Calu3 (cell line): ENCODE measurements at regions not wholly inside any gene's neighbourhood (a gene's known extent, or its start where the extent isn't known, plus 50 kb on each side); places are given as distances from the start of the nearest gene placed in this dataset.

Experiments
- BruUV-seq: library from RNA; stranded (reverse); fragments of 400-500 nt; replicated peaks from 2 replicates; lab custom pipeline; 2021; lab: Mats Ljungman, UMichigan
- CTCF ChIA-PET: fragments of 300-600 bp; sonication (Branson Sonifier 250); formaldehyde crosslinking; loops from one replicate; lab custom pipeline; 2022; ENCODE audit warnings: antibody characterized with exemption; lab: Charles Lee
- DNase-seq: peaks from one replicate; pipeline ENCODE4 v3.0.0; 2022
- H3K27ac Mint-ChIP-seq: one replicate; pipeline ENCODE4 v1.8.0; 2022; ENCODE audit warnings: mixed read lengths; ENCODE audit not compliant: unreplicated experiment
- H3K27me3 Mint-ChIP-seq: one replicate; pipeline ENCODE4 v1.8.0; 2022; ENCODE audit warnings: mixed read lengths; ENCODE audit not compliant: unreplicated experiment
- H3K36me3 Mint-ChIP-seq: one replicate; pipeline ENCODE4 v1.8.0; 2022; ENCODE audit warnings: mild to moderate bottlenecking, moderate library complexity, mixed read lengths; ENCODE audit not compliant: insufficient read depth, unreplicated experiment
- H3K4me1 Mint-ChIP-seq: one replicate; pipeline ENCODE4 v1.8.0; 2022; ENCODE audit warnings: mild to moderate bottlenecking, low read depth, mixed read lengths; ENCODE audit not compliant: unreplicated experiment
- H3K4me3 Mint-ChIP-seq: one replicate; pipeline ENCODE4 v1.8.0; 2022; ENCODE audit warnings: mild to moderate bottlenecking, low read depth, moderate library complexity, mixed read lengths; ENCODE audit not compliant: unreplicated experiment
- H3K9me3 Mint-ChIP-seq: one replicate; pipeline ENCODE4 v1.8.0; 2022; ENCODE audit warnings: low read depth, mixed read lengths; ENCODE audit not compliant: unreplicated experiment
- intact Hi-C: fragments of 100-400 bp; cut with micrococcal nuclease; formaldehyde crosslinking; loops from one replicate; pipeline ENCODE4 v1.10.0; 2022; ENCODE audit not compliant: unreplicated experiment
- TF ChIP-seq, protein P1 (sequence below): fragments of 200-600 bp; IDR thresholded peaks from one replicate; pipeline ENCODE4 v1.8.0; 2022; ENCODE audit warnings: antibody characterized with exemption; ENCODE audit not compliant: unreplicated experiment

DNA sequence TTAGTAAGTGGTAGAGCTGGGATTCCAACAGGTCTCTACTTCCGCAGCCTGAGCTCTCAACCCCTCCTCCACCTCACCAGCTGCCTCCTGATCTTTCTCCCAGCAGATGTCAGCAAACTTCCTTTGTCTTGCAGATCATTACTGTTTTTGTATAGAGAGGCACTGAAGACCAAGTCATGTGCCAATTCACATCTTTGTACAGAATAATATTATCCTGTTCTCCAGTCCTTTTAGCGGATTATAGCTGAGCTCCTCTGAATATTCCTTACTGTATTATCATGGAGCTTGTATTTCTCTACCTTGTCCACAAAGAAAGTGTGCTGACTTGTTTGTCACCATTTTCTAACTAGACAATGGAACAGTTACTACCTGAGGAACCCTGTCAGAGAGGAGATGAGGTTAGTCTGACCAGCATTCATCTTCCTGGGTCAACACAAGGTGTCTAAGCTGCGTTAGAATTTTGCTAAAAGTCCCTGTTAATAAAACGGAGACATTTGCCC lies 142.3 kb upstream of the ARHGAP5 start:
- H3K9me3 Mint-ChIP-seq = no peaks in the 10 kb centered on the region
- CTCF ChIA-PET = interaction anchor here (0.6 to 2.6 kb wide), 8 partner anchors 104 to 448 kb away, joined by 3 to 20 read pairs (median 5); partner anchors contain the start of gene ARHGAP5
- no TSS peak for BruUV-seq
- no peak overlapping the region for H3K4me3 Mint-ChIP-seq
- no peaks in the 10 kb centered on the region for H3K27me3 Mint-ChIP-seq
- peaks cover 5% of the 10 kb centered on the region for H3K36me3 Mint-ChIP-seq
- TF ChIP-seq, protein P1, sequence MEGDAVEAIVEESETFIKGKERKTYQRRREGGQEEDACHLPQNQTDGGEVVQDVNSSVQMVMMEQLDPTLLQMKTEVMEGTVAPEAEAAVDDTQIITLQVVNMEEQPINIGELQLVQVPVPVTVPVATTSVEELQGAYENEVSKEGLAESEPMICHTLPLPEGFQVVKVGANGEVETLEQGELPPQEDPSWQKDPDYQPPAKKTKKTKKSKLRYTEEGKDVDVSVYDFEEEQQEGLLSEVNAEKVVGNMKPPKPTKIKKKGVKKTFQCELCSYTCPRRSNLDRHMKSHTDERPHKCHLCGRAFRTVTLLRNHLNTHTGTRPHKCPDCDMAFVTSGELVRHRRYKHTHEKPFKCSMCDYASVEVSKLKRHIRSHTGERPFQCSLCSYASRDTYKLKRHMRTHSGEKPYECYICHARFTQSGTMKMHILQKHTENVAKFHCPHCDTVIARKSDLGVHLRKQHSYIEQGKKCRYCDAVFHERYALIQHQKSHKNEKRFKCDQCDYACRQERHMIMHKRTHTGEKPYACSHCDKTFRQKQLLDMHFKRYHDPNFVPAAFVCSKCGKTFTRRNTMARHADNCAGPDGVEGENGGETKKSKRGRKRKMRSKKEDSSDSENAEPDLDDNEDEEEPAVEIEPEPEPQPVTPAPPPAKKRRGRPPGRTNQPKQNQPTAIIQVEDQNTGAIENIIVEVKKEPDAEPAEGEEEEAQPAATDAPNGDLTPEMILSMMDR = peak; percentile 4
- H3K4me1 Mint-ChIP-seq = peaks cover 46% of the 10 kb centered on the region
- DNase-seq = peak; percentile 68
- intact Hi-C loops = loop anchor here (1.0 to 5.0 kb wide), 6 partner anchors 92 to 534 kb away; no protein-coding TSS in a partner anchor
- H3K27ac Mint-ChIP-seq = no peak overlapping the region

- no peak overlapping the region for H3K4me3 Mint-ChIP-seq
- H3K27ac Mint-ChIP-seq = peak overlapping the region; percentile 35
- H3K27me3 Mint-ChIP-seq = no peaks in the 10 kb centered on the region
- H3K9me3 Mint-ChIP-seq = no peaks in the 10 kb centered on the region
- BruUV-seq = no TSS peak
- H3K4me1 Mint-ChIP-seq = peaks cover 46% of the 10 kb centered on the region
- CTCF ChIA-PET = interaction anchor here (1.0 to 2.6 kb wide), 4 partner anchors 37 to 447 kb away, joined by 3 to 20 read pairs (median 4); no protein-coding TSS in a partner anchor
- H3K36me3 Mint-ChIP-seq = peaks cover 5% of the 10 kb centered on the region
- TF ChIP-seq, protein P1 = no peak
- no peak for DNase-seq
- intact Hi-C loops = loop anchor here (2.0 to 5.0 kb wide), 3 partner anchors 92 to 533 kb away; no protein-coding TSS in a partner anchor
These were observed 141.7 kb upstream of the ARHGAP5 start for GRCh38 chr14:31935391-31935790.

GRCh38 chr14:31936115-31936514 lies 141.0 kb upstream of the ARHGAP5 start:
- TF ChIP-seq, protein P1 = no peak
- H3K9me3 Mint-ChIP-seq = no peaks in the 10 kb centered on the region
- BruUV-seq = no TSS peak
- H3K36me3 Mint-ChIP-seq = peaks cover 5% of the 10 kb centered on the region
- CTCF ChIA-PET = interaction anchor here (1.0 to 2.6 kb wide), 2 partner anchors 36 to 309 kb away, joined by 3 to 20 read pairs; no protein-coding TSS in a partner anchor
- H3K27ac Mint-ChIP-seq = peak overlapping the region; percentile 35
- H3K4me3 Mint-ChIP-seq = no peak overlapping the region
- peak; percentile 49 for DNase-seq
- no peaks in the 10 kb centered on the region for H3K27me3 Mint-ChIP-seq
- H3K4me1 Mint-ChIP-seq = peaks cover 46% of the 10 kb centered on the region
- intact Hi-C loops = loop anchor here (2.0 to 5.0 kb wide), 2 partner anchors 71 to 91 kb away; no protein-coding TSS in a partner anchor

DNA sequence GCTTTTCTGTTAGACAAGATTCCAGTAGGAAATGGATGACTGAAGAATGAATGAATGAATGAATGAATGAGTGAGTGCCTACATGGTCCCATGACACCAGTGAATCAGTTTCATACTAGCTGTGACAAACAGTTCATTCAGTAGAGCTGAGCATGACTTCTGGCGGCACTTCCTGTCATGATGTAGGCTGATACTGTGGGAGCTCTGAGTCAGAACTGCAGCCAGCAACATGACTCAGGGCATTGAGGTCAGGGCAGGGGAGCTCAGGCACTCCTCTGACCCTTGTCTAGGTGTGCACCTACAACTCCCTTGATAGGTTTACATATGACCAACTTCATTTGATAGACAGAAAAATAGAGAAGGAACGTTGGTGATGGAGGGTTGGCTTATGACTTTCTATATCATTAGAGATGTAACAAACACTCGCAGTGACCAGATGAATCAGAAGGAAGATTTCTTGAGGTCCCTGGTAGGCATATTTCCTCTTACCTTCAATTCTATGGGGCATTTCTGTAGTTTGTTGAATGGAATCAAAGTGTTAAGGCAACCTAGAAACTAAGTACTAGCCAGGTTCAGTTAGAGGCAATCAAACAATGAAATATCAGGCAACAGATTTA lies 139.3 kb upstream of the ARHGAP5 start:
- DNase-seq = peak; percentile 76
- H3K9me3 Mint-ChIP-seq = no peaks in the 10 kb centered on the region
- intact Hi-C loops = loop anchor here (2.0 to 5.0 kb wide), 2 partner anchors 69 to 89 kb away; no protein-coding TSS in a partner anchor
- peaks cover 46% of the 10 kb centered on the region for H3K4me1 Mint-ChIP-seq
- CTCF ChIA-PET = interaction anchor here (0.7 to 1.3 kb wide), 6 partner anchors 11 to 994 kb away, joined by 3 to 7 read pairs (median 4); no protein-coding TSS in a partner anchor
- peaks cover 5% of the 10 kb centered on the region for H3K36me3 Mint-ChIP-seq
- H3K27ac Mint-ChIP-seq = peak overlapping the region; percentile 94
- no peak overlapping the region for H3K4me3 Mint-ChIP-seq
- H3K27me3 Mint-ChIP-seq = no peaks in the 10 kb centered on the region
- TF ChIP-seq, protein P1 = no peak
- BruUV-seq = no TSS peak
